ENCODE measurements at regions not wholly inside any gene's neighbourhood (a gene's known extent, or its start where the extent isn't known, plus 50 kb on each side); places are given as distances from the start of the nearest gene placed in this dataset.
A peak's percentile ranks its signal among the peaks of the same experiment; 100 is the strongest.

- peaks cover 8% of the 10 kb centered on the region for H3K9me3 ChIP-seq
- no peaks in the 10 kb centered on the region for H4K20me1 ChIP-seq
- H3K4me2 ChIP-seq: peak overlapping the region; percentile 63
- no peak for TF ChIP-seq Cebpa-rat (IDR thresholded peaks at IDR 0.05)
- H3K27ac ChIP-seq: peak overlapping the region; percentile 59
- H3K4me3 ChIP-seq: no peak overlapping the region
- H3K4me1 ChIP-seq: peaks cover 61% of the 10 kb centered on the region
- no peaks in the 10 kb centered on the region for H3K27me3 ChIP-seq
- no peaks in the 10 kb centered on the region for H3K36me3 ChIP-seq
- H3K9ac ChIP-seq: 0 out of 2 replicates have a peak overlapping the region, but pooled peaks have one; percentile 11
Measured at GRCh38 chr15:29589416-29589815, 232.9 kb downstream of the TJP1 start.

GRCh38 chr15:29573197-29573838 lies 248.9 kb downstream of the TJP1 start:
- H3K4me2 ChIP-seq: no peak overlapping the region
- no peaks in the 10 kb centered on the region for H3K36me3 ChIP-seq
- no peak overlapping the region for H3K4me3 ChIP-seq
- no peak overlapping the region for H3K9ac ChIP-seq
- H3K27ac ChIP-seq: no peak overlapping the region
- H3K4me1 ChIP-seq: peaks cover 34% of the 10 kb centered on the region
- H3K27me3 ChIP-seq: no peaks in the 10 kb centered on the region
- no peaks in the 10 kb centered on the region for H4K20me1 ChIP-seq
- H3K9me3 ChIP-seq: peaks cover 24% of the 10 kb centered on the region
- TF ChIP-seq Cebpa-rat (IDR thresholded peaks at IDR 0.05): no peak

GRCh38 chr15:29571792-29572431 lies 250.4 kb downstream of the TJP1 start:
- no peak for TF ChIP-seq Cebpa-rat (IDR thresholded peaks at IDR 0.05)
- Histone ChIP-seq H3K4me2 (peak overlapping the region; percentile 86), H3K9me3 (peaks cover 24% of the 10 kb centered on the region), H3K9ac (peak overlapping the region; percentile 56; the same call in 1 of the 2 replicates), H4K20me1 (no peaks in the 10 kb centered on the region), H3K27ac (peak overlapping the region; percentile 63), H3K4me1 (peaks cover 48% of the 10 kb centered on the region), H3K27me3 (no peaks in the 10 kb centered on the region), H3K36me3 (no peaks in the 10 kb centered on the region), H3K4me3 (peak overlapping the region; percentile 48; the same call in 1 of the 2 replicates)

- H4K20me1 ChIP-seq: no peaks in the 10 kb centered on the region
- peak overlapping the region; percentile 86 for H3K4me2 ChIP-seq
- peaks cover 50% of the 10 kb centered on the region for H3K4me1 ChIP-seq
- H3K27me3 ChIP-seq: no peaks in the 10 kb centered on the region
- H3K9me3 ChIP-seq: peaks cover 24% of the 10 kb centered on the region
- H3K27ac ChIP-seq: peak overlapping the region; percentile 63; the same call in 1 of the 2 replicates
- H3K9ac ChIP-seq: peak overlapping the region; percentile 56; the same call in 1 of the 2 replicates
- peak overlapping the region; percentile 48; the same call in 1 of the 2 replicates for H3K4me3 ChIP-seq
- no peaks in the 10 kb centered on the region for H3K36me3 ChIP-seq
- TF ChIP-seq Cebpa-rat (IDR thresholded peaks at IDR 0.05): no peak
Measured at GRCh38 chr15:29570948-29571791, 251.1 kb downstream of the TJP1 start.

GRCh38 chr15:29570121-29570947 lies 251.9 kb downstream of the TJP1 start:
- Histone ChIP-seq H3K4me1 (peaks cover 50% of the 10 kb centered on the region), H3K4me2 (no peak overlapping the region), H3K9me3 (peaks cover 24% of the 10 kb centered on the region), H3K9ac (no peak overlapping the region), H3K4me3 (no peak overlapping the region), H3K36me3 (no peaks in the 10 kb centered on the region), H3K27me3 (no peaks in the 10 kb centered on the region), H3K27ac (no peak overlapping the region), H4K20me1 (no peaks in the 10 kb centered on the region)
- TF ChIP-seq Cebpa-rat (IDR thresholded peaks at IDR 0.05): no peak

GRCh38 chr15:29569533-29570092 lies 252.7 kb downstream of the TJP1 start:
- Histone ChIP-seq H3K4me3 (no peak overlapping the region), H3K4me1 (peaks cover 50% of the 10 kb centered on the region), H3K9ac (no peak overlapping the region), H4K20me1 (no peaks in the 10 kb centered on the region), H3K27me3 (no peaks in the 10 kb centered on the region), H3K36me3 (no peaks in the 10 kb centered on the region), H3K9me3 (peaks cover 24% of the 10 kb centered on the region), H3K4me2 (peak overlapping the region; percentile 49), H3K27ac (no peak overlapping the region)
- TF ChIP-seq Cebpa-rat (IDR thresholded peaks at IDR 0.05): no peak

- Histone ChIP-seq H3K27me3 (no peaks in the 10 kb centered on the region), H3K4me2 (peak overlapping the region; percentile 49), H3K4me3 (no peak overlapping the region), H3K36me3 (no peaks in the 10 kb centered on the region), H3K27ac (no peak overlapping the region), H3K9me3 (peaks cover 23% of the 10 kb centered on the region), H3K9ac (no peak overlapping the region), H3K4me1 (peaks cover 50% of the 10 kb centered on the region), H4K20me1 (no peaks in the 10 kb centered on the region)
- no peak for TF ChIP-seq Cebpa-rat (IDR thresholded peaks at IDR 0.05)
Measured at GRCh38 chr15:29568840-29569532, 253.3 kb downstream of the TJP1 start.

GRCh38 chr15:29567336-29567735 lies 254.9 kb downstream of the TJP1 start:
- H3K4me1 ChIP-seq: peaks cover 44% of the 10 kb centered on the region
- H3K9ac ChIP-seq: 0 out of 2 replicates have a peak overlapping the region, but pooled peaks have one; percentile 2
- H3K27me3 ChIP-seq: no peaks in the 10 kb centered on the region
- H3K4me3 ChIP-seq: no peak overlapping the region
- H3K36me3 ChIP-seq: no peaks in the 10 kb centered on the region
- H3K27ac ChIP-seq: no peak overlapping the region; the same call in 1 of the 2 replicates
- peaks cover 19% of the 10 kb centered on the region for H3K9me3 ChIP-seq
- H4K20me1 ChIP-seq: no peaks in the 10 kb centered on the region
- TF ChIP-seq Cebpa-rat (IDR thresholded peaks at IDR 0.05): no peak
- peak overlapping the region; percentile 40 for H3K4me2 ChIP-seq

All from BLaER1 (cell line).